Vagina (tissue), 2 donors: ENCODE measurements at regions not wholly inside any gene's neighbourhood (a gene's known extent, or its start where the extent isn't known, plus 50 kb on each side); places are given as distances from the start of the nearest gene placed in this dataset.

ENCODE experiments used
- DNase-seq, 2 donors: peaks; one replicate each; pipeline ENCODE4 v3.0.0-alpha.2; 2017; ENCODE audit errors: extremely low spot score in 2 of 2
- H3K27ac ChIP-seq: fragments of 200-600 bp; sonication (generic); one replicate; pipeline ENCODE4 v1.5.1; 2019
- H3K27me3 ChIP-seq: fragments of 200-600 bp; sonication (generic); one replicate; pipeline ENCODE4 v1.5.1; 2019
- H3K36me3 ChIP-seq, 2 donors: fragments of 200-600 bp; sonication (generic); one replicate each; pipeline ENCODE4 v1.5.1; 2017 to 2019
- H3K4me1 ChIP-seq: fragments of 200-600 bp; sonication (generic); one replicate; pipeline ENCODE4 v1.5.1; 2019
- H3K4me3 ChIP-seq, 2 donors: fragments of 200-600 bp; sonication (generic); 1 replicate in 1 of 2; 2 replicates in 1 of 2; pipeline ENCODE4 v1.5.1; 2016 to 2019
- H3K9me3 ChIP-seq: fragments of 200-600 bp; sonication (generic); one replicate; pipeline ENCODE4 v1.5.1; 2019
- POLR2A ChIP-seq, 2 donors: fragments of 450-650 bp; IDR thresholded peaks; one replicate each; pipeline ENCODE4 v1.6.1; 2017; ENCODE audit warnings: antibody characterized with exemption in 2 of 2, mild to moderate bottlenecking in 2 of 2, moderate library complexity in 2 of 2
- POLR2AphosphoS5 ChIP-seq, 2 donors: sonication (generic); formaldehyde crosslinking; IDR thresholded peaks; one replicate each; pipeline ENCODE4 v1.9.0; 2017; ENCODE audit warnings: antibody characterized with exemption in 2 of 2, mild to moderate bottlenecking in 2 of 2, low read depth in 1 of 2; ENCODE audit not compliant: insufficient read depth in 1 of 2
- intact Hi-C: fragments of 100-400 bp; cut with DNase I; formaldehyde crosslinking; loops from one replicate; pipeline ENCODE4 v1.15.1; 2023
- TF ChIP-seq, protein P1 (sequence below), 3 experiments: fragments of 450-650 bp in 2 of 3; fragments of 200-600 bp in 1 of 3; sonication (generic) in 1 of 3; IDR thresholded peaks; one replicate each; pipeline ENCODE4 v1.5.1; 2017 to 2019; ENCODE audit warnings: antibody characterized with exemption in 3 of 3, mild to moderate bottlenecking in 2 of 3, moderate library complexity in 2 of 3

DNA sequence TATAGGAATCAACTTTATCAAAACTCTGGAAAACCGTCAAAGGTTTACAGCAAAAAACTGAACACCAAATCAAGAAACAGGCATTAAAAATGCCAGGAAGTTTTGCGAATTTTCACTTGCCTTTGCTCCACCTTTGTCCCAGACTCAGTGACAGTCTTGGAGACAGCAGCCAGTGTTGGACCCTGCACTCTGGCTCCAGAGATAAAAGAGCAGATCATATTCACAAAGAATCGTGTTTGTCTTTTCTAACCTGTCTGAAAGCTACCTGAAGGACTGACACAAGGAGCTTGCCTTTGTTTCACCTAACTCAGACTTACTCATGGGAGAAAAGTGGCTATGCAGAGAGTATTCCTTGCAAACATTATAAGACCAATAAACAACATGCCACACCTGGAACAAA is 74.0 kb upstream of the TCF12 start:
- TF ChIP-seq POLR2AphosphoS5 (IDR thresholded peaks at IDR 0.05; ENCODE audit: insufficient read depth in 1 of 2, low read depth in 1 of 2) (no peak), POLR2A (IDR thresholded peaks at IDR 0.05) (no peak)
- no peaks in the 10 kb centered on the region for H3K9me3 ChIP-seq
- intact Hi-C loops = no loop called here
- no peak for DNase-seq
- H3K36me3 ChIP-seq = no peaks in the 10 kb centered on the region
- H3K27me3 ChIP-seq = no peaks in the 10 kb centered on the region
- no peak overlapping the region for H3K27ac ChIP-seq
- H3K4me1 ChIP-seq = no peaks in the 10 kb centered on the region
- no peak overlapping the region for H3K4me3 ChIP-seq

DNA sequence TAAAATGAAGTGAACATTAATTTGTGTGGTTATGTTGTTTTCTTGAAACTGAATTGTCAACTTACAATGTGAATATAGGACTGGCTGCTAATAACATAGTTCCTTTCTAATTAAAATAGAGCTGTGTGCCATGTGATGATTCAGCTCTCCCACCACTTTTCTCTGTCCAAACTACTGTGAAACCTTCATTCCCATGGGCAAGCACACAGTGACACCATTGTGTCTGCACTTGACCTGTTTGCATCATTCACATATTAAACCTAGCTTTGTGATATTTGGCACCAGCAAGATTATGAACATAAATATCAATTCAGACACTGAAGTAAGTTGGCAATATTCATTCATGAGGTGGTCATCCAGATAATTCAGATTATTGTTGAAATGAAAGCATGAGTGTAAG is 78.8 kb upstream of the TCF12 start:
- H3K36me3 ChIP-seq = no peaks in the 10 kb centered on the region
- DNase-seq = no peak
- H3K27me3 ChIP-seq = no peaks in the 10 kb centered on the region
- no peak overlapping the region for H3K4me3 ChIP-seq
- no peaks in the 10 kb centered on the region for H3K9me3 ChIP-seq
- no peak overlapping the region for H3K27ac ChIP-seq
- intact Hi-C loops = no loop called here
- TF ChIP-seq POLR2A (IDR thresholded peaks at IDR 0.05) = no peak
- TF ChIP-seq, protein P1, sequence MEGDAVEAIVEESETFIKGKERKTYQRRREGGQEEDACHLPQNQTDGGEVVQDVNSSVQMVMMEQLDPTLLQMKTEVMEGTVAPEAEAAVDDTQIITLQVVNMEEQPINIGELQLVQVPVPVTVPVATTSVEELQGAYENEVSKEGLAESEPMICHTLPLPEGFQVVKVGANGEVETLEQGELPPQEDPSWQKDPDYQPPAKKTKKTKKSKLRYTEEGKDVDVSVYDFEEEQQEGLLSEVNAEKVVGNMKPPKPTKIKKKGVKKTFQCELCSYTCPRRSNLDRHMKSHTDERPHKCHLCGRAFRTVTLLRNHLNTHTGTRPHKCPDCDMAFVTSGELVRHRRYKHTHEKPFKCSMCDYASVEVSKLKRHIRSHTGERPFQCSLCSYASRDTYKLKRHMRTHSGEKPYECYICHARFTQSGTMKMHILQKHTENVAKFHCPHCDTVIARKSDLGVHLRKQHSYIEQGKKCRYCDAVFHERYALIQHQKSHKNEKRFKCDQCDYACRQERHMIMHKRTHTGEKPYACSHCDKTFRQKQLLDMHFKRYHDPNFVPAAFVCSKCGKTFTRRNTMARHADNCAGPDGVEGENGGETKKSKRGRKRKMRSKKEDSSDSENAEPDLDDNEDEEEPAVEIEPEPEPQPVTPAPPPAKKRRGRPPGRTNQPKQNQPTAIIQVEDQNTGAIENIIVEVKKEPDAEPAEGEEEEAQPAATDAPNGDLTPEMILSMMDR (IDR thresholded peaks at IDR 0.05) = no peak
- TF ChIP-seq POLR2AphosphoS5 (IDR thresholded peaks at IDR 0.05; ENCODE audit: insufficient read depth in 1 of 2, low read depth in 1 of 2) = no peak
- peaks cover 7% of the 10 kb centered on the region for H3K4me1 ChIP-seq

DNA sequence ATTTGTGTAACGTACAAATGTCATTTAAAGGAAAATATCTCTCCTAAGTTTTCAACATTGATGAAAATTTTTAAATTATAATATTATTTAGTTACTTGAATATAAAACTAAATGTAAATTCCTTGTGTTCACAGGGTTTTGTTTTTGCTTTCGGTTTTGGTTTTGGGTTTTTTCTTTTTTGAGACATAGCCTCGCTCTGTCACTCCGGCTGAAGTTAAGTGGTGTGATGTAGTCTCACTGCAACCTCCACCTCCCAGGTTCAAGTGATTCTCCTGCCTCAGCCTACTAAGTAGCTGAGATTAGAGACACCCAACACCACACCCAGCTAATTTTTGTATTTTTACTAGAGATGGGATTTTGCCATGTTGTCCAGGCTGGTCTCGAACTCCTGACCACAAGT is 79.3 kb upstream of the TCF12 start:
- DNase-seq = no peak
- TF ChIP-seq POLR2AphosphoS5 (IDR thresholded peaks at IDR 0.05; ENCODE audit: insufficient read depth in 1 of 2, low read depth in 1 of 2) (no peak), POLR2A (IDR thresholded peaks at IDR 0.05) (no peak)
- TF ChIP-seq, protein P1 (IDR thresholded peaks at IDR 0.05) = no peak
- peaks cover 7% of the 10 kb centered on the region for H3K4me1 ChIP-seq
- intact Hi-C loops = no loop called here
- no peaks in the 10 kb centered on the region for H3K36me3 ChIP-seq
- no peaks in the 10 kb centered on the region for H3K27me3 ChIP-seq
- H3K27ac ChIP-seq = no peak overlapping the region
- H3K4me3 ChIP-seq = no peak overlapping the region
- no peaks in the 10 kb centered on the region for H3K9me3 ChIP-seq

DNA sequence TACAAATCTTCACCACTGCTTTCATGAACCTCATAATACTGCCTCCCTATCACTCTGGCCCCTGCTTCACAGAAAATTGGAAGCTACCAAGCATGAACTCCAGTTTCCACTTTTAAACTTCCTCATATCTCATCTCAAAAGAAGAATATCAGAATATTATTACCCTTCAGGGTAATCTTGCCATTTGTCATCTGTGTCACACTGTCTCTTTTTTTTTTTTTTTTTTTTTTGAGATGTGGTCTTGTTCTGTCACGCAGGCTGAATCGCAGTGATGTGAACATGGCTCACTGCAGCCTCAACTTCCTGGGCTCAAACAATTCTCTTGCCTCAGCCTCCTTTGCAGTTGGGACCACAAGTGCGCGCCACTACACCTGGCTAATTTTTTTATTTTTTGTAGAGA is 80.4 kb upstream of the TCF12 start:
- H3K27ac ChIP-seq = no peak overlapping the region
- TF ChIP-seq POLR2AphosphoS5 (IDR thresholded peaks at IDR 0.05; ENCODE audit: insufficient read depth in 1 of 2, low read depth in 1 of 2) (no peak), POLR2A (IDR thresholded peaks at IDR 0.05) (no peak)
- TF ChIP-seq, protein P1 (IDR thresholded peaks at IDR 0.05) = no peak
- no peak overlapping the region for H3K4me3 ChIP-seq
- no peaks in the 10 kb centered on the region for H3K9me3 ChIP-seq
- H3K4me1 ChIP-seq = peaks cover 14% of the 10 kb centered on the region
- intact Hi-C loops = no loop called here
- H3K36me3 ChIP-seq = no peaks in the 10 kb centered on the region
- DNase-seq = no peak
- H3K27me3 ChIP-seq = no peaks in the 10 kb centered on the region

DNA sequence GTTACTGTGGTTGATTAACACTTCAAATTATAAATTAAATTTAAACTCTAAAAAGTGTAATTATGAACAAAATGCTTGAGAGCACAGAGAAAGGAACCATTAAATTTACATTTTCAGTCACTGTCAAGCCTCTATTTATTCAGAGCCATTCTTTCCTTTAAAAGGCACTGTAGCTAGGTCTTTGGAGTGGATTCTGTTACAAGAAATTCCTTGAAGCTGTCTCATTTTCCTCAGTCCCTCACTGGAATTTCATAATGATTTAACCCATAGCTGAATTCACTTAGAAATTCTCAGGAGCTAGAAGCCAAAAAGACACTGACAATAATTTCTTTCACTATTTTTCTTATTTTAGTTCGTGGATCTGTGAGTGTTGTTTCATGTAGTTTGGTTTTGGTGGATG is 81.2 kb upstream of the TCF12 start:
- intact Hi-C loops = no loop called here
- peaks cover 22% of the 10 kb centered on the region for H3K4me1 ChIP-seq
- no peak for DNase-seq
- no peak overlapping the region for H3K27ac ChIP-seq
- H3K9me3 ChIP-seq = no peaks in the 10 kb centered on the region
- no peak overlapping the region for H3K4me3 ChIP-seq
- TF ChIP-seq, protein P1 (IDR thresholded peaks at IDR 0.05) = no peak
- no peak for TF ChIP-seq POLR2A (IDR thresholded peaks at IDR 0.05)
- TF ChIP-seq POLR2AphosphoS5 (IDR thresholded peaks at IDR 0.05; ENCODE audit: insufficient read depth in 1 of 2, low read depth in 1 of 2) = no peak
- H3K27me3 ChIP-seq = no peaks in the 10 kb centered on the region
- H3K36me3 ChIP-seq = no peaks in the 10 kb centered on the region
